Gastrocnemius medialis (tissue), 4 donors: ENCODE measurements at regions not wholly inside any gene's neighbourhood (a gene's known extent, or its start where the extent isn't known, plus 50 kb on each side); places are given as distances from the start of the nearest gene placed in this dataset.

ENCODE experiments used
- CTCF ChIP-seq, 5 experiments: fragments of 450-650 bp in 3 of 5; fragments of 200-600 bp in 2 of 5; sonication (generic) in 2 of 5; IDR thresholded peaks in 4 of 5; conservative IDR thresholded peaks in 1 of 5; 1 replicate in 4 of 5; 2 replicates in 1 of 5; pipeline ENCODE4 v1.5.1; 2016 to 2019; ENCODE audit warnings: antibody characterized with exemption in 5 of 5, mild to moderate bottlenecking in 3 of 5, moderate library complexity in 3 of 5
- POLR2A ChIP-seq, 2 donors: fragments of 450-650 bp; IDR thresholded peaks; one replicate each; pipeline ENCODE4 v1.6.1; 2017; ENCODE audit warnings: antibody characterized with exemption in 2 of 2, mild to moderate bottlenecking in 2 of 2, moderate library complexity in 2 of 2

GRCh38 chr11:19320827-19321226, 80.1 kb upstream of the E2F8 start:
- TF ChIP-seq CTCF (IDR thresholded peaks at IDR 0.05 in 4 of 5, conservative IDR thresholded peaks at IDR 0.05 in 1 of 5) (no peak), POLR2A (IDR thresholded peaks at IDR 0.05) (no peak)
